Gastroesophageal sphincter (tissue), 4 donors: ENCODE measurements at regions not wholly inside any gene's neighbourhood (a gene's known extent, or its start where the extent isn't known, plus 50 kb on each side); places are given as distances from the start of the nearest gene placed in this dataset.

Experiments
- ATAC-seq: fragments of 150-250 bp; one replicate; pipeline ENCODE4 v1.9.1; 2016; ENCODE audit warnings: mild to moderate bottlenecking, moderate library complexity
- H3K27ac ChIP-seq, 4 donors: fragments of 200-600 bp; sonication (generic) in 3 of 4; 1 replicate in 3 of 4; 2 replicates in 1 of 4; pipeline ENCODE4 v1.5.1; 2016 to 2019
- H3K27me3 ChIP-seq: fragments of 200-600 bp; sonication (generic); one replicate; pipeline ENCODE4 v1.5.1; 2019
- H3K36me3 ChIP-seq, 2 donors: fragments of 200-600 bp; sonication (generic); one replicate each; pipeline ENCODE4 v1.5.1; 2019; ENCODE audit warnings: control low read depth in 1 of 2
- H3K4me1 ChIP-seq, 3 donors: fragments of 200-600 bp; sonication (generic); 1 replicate in 2 of 3; 2 replicates in 1 of 3; pipeline ENCODE4 v1.5.1; 2016 to 2019; ENCODE audit warnings: control low read depth in 2 of 3
- H3K4me3 ChIP-seq, 2 donors: fragments of 200-600 bp; sonication (generic); one replicate each; pipeline ENCODE4 v1.5.1; 2019; ENCODE audit warnings: mild to moderate bottlenecking in 1 of 2, moderate library complexity in 1 of 2
- H3K9me3 ChIP-seq, 3 donors: fragments of 200-600 bp; sonication (generic); one replicate each; pipeline ENCODE4 v1.5.1; 2017 to 2019; ENCODE audit warnings: control low read depth in 2 of 3
- CTCF ChIP-seq, 4 experiments: fragments of 200-600 bp in 2 of 4; fragments of 450-650 bp in 2 of 4; sonication (generic) in 1 of 4; IDR thresholded peaks; one replicate each; pipeline ENCODE4 v1.5.1; 2017 to 2019; ENCODE audit warnings: antibody characterized with exemption in 4 of 4, mild to moderate bottlenecking in 2 of 4, moderate library complexity in 2 of 4
- EP300 ChIP-seq: sonication (generic); formaldehyde crosslinking; IDR thresholded peaks from one replicate; pipeline ENCODE4 v1.6.1; 2017; ENCODE audit warnings: antibody characterized with exemption, mild to moderate bottlenecking
- POLR2A ChIP-seq, 2 donors: fragments of 450-650 bp; IDR thresholded peaks; one replicate each; pipeline ENCODE4 v1.6.1; 2017; ENCODE audit warnings: antibody characterized with exemption in 2 of 2, mild to moderate bottlenecking in 2 of 2, moderate library complexity in 1 of 2
- POLR2AphosphoS5 ChIP-seq: sonication (generic); formaldehyde crosslinking; IDR thresholded peaks from one replicate; pipeline ENCODE4 v1.6.1; 2017; ENCODE audit warnings: antibody characterized with exemption
- WGBS, 2 donors: methylation state at CpG; one replicate each; pipeline ENCODE4 v1.1.5; 2018; ENCODE audit warnings: low coverage in 1 of 2; 5-methylcytosine and 5-hydroxymethylcytosine counted together

- no peaks in the 10 kb centered on the region for H3K27me3 ChIP-seq
- WGBS, 2 donors: 83 to 100% methylated on average over 1 to 5 of the region's 5 CpGs
- H3K9me3 ChIP-seq: no peaks in the 10 kb centered on the region
- no peak for ATAC-seq
- TF ChIP-seq CTCF (IDR thresholded peaks at IDR 0.05): no peak
- TF ChIP-seq POLR2A (IDR thresholded peaks at IDR 0.05): no peak
- TF ChIP-seq EP300: no peak
- no peak for TF ChIP-seq POLR2AphosphoS5
- H3K4me1 ChIP-seq: peaks cover 0 to 19% (median 8%) of the 10 kb centered on the region in 3 donors
- no peaks in the 10 kb centered on the region for H3K36me3 ChIP-seq
- no peak overlapping the region for H3K4me3 ChIP-seq
- no peak overlapping the region for H3K27ac ChIP-seq
These were observed 104.5 kb downstream of the VAPA start for GRCh38 chr18:10018289-10018688.

- ATAC-seq: no peak
- no peaks in the 10 kb centered on the region for H3K27me3 ChIP-seq
- no peaks in the 10 kb centered on the region for H3K9me3 ChIP-seq
- no peak overlapping the region for H3K27ac ChIP-seq
- TF ChIP-seq POLR2A (IDR thresholded peaks at IDR 0.05) (no peak), CTCF (IDR thresholded peaks at IDR 0.05) (no peak), POLR2AphosphoS5 (no peak), EP300 (no peak)
- no peak overlapping the region for H3K4me3 ChIP-seq
- WGBS, 2 donors: 45 to 74% methylated on average over 5 to 6 of the region's 6 CpGs
- H3K4me1 ChIP-seq: peaks cover 0 to 19% (median 8%) of the 10 kb centered on the region in 3 donors
- no peaks in the 10 kb centered on the region for H3K36me3 ChIP-seq
These were observed 106.4 kb downstream of the VAPA start for GRCh38 chr18:10020171-10020570.

GRCh38 chr18:10022365-10022764, 108.5 kb downstream of the VAPA start:
- Histone ChIP-seq H3K4me3 (no peak overlapping the region), H3K36me3 (no peaks in the 10 kb centered on the region), H3K27ac (no peak overlapping the region), H3K9me3 (no peaks in the 10 kb centered on the region), H3K27me3 (no peaks in the 10 kb centered on the region), H3K4me1 (no peaks in the 10 kb centered on the region)
- TF ChIP-seq CTCF (IDR thresholded peaks at IDR 0.05) (no peak), POLR2A (IDR thresholded peaks at IDR 0.05) (no peak), POLR2AphosphoS5 (no peak), EP300 (no peak)
- no peak for ATAC-seq
- 100% methylated on average over 1 to 2 of the region's 4 CpGs for WGBS, 2 donors

- ATAC-seq: no peak
- 82 to 92% methylated on average over 9 to 10 of the region's 10 CpGs for WGBS, 2 donors
- no peaks in the 10 kb centered on the region for H3K36me3 ChIP-seq
- no peak overlapping the region for H3K4me3 ChIP-seq
- no peak overlapping the region for H3K27ac ChIP-seq
- no peaks in the 10 kb centered on the region for H3K27me3 ChIP-seq
- no peaks in the 10 kb centered on the region for H3K4me1 ChIP-seq
- no peak for TF ChIP-seq POLR2AphosphoS5
- no peak for TF ChIP-seq CTCF (IDR thresholded peaks at IDR 0.05)
- TF ChIP-seq POLR2A (IDR thresholded peaks at IDR 0.05): no peak
- no peaks in the 10 kb centered on the region for H3K9me3 ChIP-seq
These were observed 110.2 kb downstream of the VAPA start for GRCh38 chr18:10023853-10024570.
